Coronary artery (tissue), 2 donors: ENCODE measurements at regions not wholly inside any gene's neighbourhood (a gene's known extent, or its start where the extent isn't known, plus 50 kb on each side); places are given as distances from the start of the nearest gene placed in this dataset.

ENCODE experiments used
- DNase-seq: peaks from one replicate; pipeline ENCODE4 v3.0.0-alpha.2; 2017; ENCODE audit warnings: low spot score
- H3K27ac ChIP-seq, 2 donors: fragments of 200-600 bp; sonication (generic); one replicate each; pipeline ENCODE4 v1.5.1; 2016 to 2019
- H3K4me3 ChIP-seq: fragments of 200-600 bp; sonication (generic); 2 replicates; pipeline ENCODE4 v1.5.1; 2016; ENCODE audit warnings: mild to moderate bottlenecking, moderate library complexity
- CTCF ChIP-seq: fragments of 200-600 bp; sonication (generic); IDR thresholded peaks from one replicate; pipeline ENCODE4 v1.5.1; 2019; ENCODE audit warnings: antibody characterized with exemption

DNA sequence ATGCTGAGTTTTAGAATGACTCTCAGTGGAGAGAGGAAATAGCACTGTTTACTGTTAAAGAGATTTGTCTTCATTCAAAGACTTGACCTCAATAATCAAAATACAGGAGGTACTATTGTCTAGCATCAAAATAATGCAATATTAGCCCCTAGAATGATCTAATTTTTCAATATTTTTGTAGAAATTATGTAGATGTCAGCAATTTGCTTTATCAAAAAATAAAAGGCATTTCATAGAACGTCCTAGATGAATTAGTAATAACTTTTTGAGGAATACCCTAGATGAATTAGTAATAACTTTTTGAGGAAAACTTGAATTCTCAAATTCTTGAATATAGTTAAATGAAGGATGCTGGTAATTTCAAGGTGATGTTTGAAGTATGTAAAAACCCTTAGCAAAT, 1252.1 kb upstream of the CADM2 start:
- TF ChIP-seq CTCF, result no peak
- DNase-seq, result no peak
- Histone ChIP-seq H3K27ac (no peak overlapping the region), H3K4me3 (no peak overlapping the region)

GRCh38 chr3:83715307-83715706, 1243.5 kb upstream of the CADM2 start:
- no peak for DNase-seq
- no peak overlapping the region for H3K27ac ChIP-seq
- H3K4me3 ChIP-seq, result no peak overlapping the region
- no peak for TF ChIP-seq CTCF

DNA sequence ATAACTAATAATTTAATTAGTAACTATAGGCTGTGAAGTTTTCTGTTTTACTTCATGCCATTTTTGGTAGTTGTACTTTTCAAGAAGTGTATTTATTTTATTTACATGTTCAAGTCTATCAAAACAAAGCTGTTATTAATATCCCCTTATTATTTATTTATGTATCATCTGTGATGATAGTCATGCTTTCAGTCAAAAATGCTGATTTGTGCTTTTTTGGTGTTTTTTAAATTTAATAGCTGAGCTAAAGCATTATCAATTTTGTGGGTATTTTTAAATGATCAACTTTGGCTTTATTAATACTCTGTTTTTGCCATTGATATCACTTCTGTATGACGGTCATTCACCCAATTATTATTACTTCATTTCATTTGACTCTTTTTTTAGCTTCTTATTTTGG, 1229.2 kb upstream of the CADM2 start:
- Histone ChIP-seq H3K4me3 (no peak overlapping the region), H3K27ac (no peak overlapping the region)
- no peak for DNase-seq
- TF ChIP-seq CTCF, result no peak

GRCh38 chr3:83734656-83735055, 1224.1 kb upstream of the CADM2 start:
- no peak overlapping the region for H3K4me3 ChIP-seq
- H3K27ac ChIP-seq, result no peak overlapping the region
- DNase-seq, result no peak
- TF ChIP-seq CTCF, result no peak

GRCh38 chr3:83738202-83738601, 1220.6 kb upstream of the CADM2 start:
- no peak for TF ChIP-seq CTCF
- Histone ChIP-seq H3K27ac (no peak overlapping the region), H3K4me3 (no peak overlapping the region)

DNA sequence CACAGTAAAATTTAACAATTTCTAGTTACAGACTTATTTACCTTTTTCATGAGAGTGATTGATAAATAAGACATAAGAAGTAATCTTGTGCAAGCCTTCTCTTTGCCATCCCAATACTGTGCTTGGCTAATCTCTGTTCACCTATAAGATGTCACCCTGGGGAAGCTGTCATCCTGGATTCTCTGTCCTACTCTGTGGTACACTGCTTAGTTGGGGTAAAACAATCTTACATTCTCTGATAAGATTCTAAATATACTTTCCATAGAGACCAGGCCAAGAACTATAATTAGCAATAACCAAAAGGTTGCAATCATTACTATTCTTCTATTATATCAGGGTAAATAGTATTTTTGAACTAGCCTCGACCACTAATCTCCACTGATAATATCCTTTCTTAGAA, 1218.3 kb upstream of the CADM2 start:
- H3K27ac ChIP-seq, result no peak overlapping the region
- DNase-seq, result no peak
- no peak for TF ChIP-seq CTCF
- H3K4me3 ChIP-seq, result no peak overlapping the region

More at GRCh38 chr3:83738202-83738601, 1220.6 kb upstream of the CADM2 start:
- no peak for DNase-seq

DNA sequence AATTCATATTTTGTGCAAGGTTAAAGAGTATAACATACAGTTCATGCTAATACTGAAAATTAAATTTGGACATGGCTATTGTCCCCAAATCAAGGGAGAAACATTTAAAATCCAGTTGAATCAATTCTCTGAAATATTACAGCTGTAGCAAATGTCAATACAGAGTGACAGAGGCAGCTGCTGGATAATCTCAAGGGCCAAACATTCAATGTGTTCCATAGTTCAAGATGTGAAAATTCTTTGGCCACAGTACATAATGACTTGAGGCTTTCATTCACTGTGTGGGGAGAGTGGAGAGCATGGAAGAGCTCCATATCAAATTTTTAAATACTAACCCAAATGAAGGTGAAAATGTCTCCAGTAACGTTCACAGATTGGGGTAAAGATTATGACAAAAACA, 1192.8 kb upstream of the CADM2 start:
- TF ChIP-seq CTCF, result no peak
- no peak overlapping the region for H3K27ac ChIP-seq
- DNase-seq, result no peak
- H3K4me3 ChIP-seq, result no peak overlapping the region
